ENCODE measurements at regions not wholly inside any gene's neighbourhood (a gene's known extent, or its start where the extent isn't known, plus 50 kb on each side); places are given as distances from the start of the nearest gene placed in this dataset.

GRCh38 chr14:71202881-71203280, 295.6 kb downstream of the PCNX1 start:
- Histone ChIP-seq H3K4me3 (no peak overlapping the region), H3K27me3 (replicated peaks in 1 of 7) (no peaks in the 10 kb centered on the region), H3K27ac (no peak overlapping the region), H3K9me3 (peaks cover 0 to 5% (median 0%) of the 10 kb centered on the region in 8 donors), H3K4me1 (no peaks in the 10 kb centered on the region), H3K36me3 (no peaks in the 10 kb centered on the region)
- 53 to 71% (median 61%) methylated on average over 3 of the region's 3 CpGs for WGBS, 5 donors
- DNase-seq, result no peak
- no peak for TF ChIP-seq CTCF (IDR thresholded peaks at IDR 0.05 in 8 of 11, conservative IDR thresholded peaks at IDR 0.05 in 3 of 11)
- no peak for TF ChIP-seq POLR2AphosphoS5 (IDR thresholded peaks at IDR 0.05)
- TF ChIP-seq POLR2A (IDR thresholded peaks at IDR 0.05), result no peak
- intact Hi-C loops (cut with DNase I; ENCODE audit: low total_unique reads), result no loop called here

GRCh38 chr14:71203306-71203705, 296.0 kb downstream of the PCNX1 start:
- Histone ChIP-seq H3K27me3 (replicated peaks in 1 of 7) (no peaks in the 10 kb centered on the region), H3K27ac (no peak overlapping the region), H3K36me3 (no peaks in the 10 kb centered on the region), H3K4me1 (no peaks in the 10 kb centered on the region), H3K9me3 (peaks cover 0 to 5% (median 0%) of the 10 kb centered on the region in 8 donors), H3K4me3 (no peak overlapping the region)
- 78 to 93% (median 86%) methylated on average over 6 of the region's 6 CpGs for WGBS, 5 donors
- TF ChIP-seq POLR2AphosphoS5 (IDR thresholded peaks at IDR 0.05) (no peak), POLR2A (IDR thresholded peaks at IDR 0.05) (no peak), CTCF (IDR thresholded peaks at IDR 0.05 in 8 of 11, conservative IDR thresholded peaks at IDR 0.05 in 3 of 11) (no peak)
- intact Hi-C loops (cut with DNase I; ENCODE audit: low total_unique reads), result no loop called here
- no peak for DNase-seq

- no peak overlapping the region for H3K4me3 ChIP-seq
- H3K27me3 ChIP-seq (replicated peaks in 1 of 7), result no peaks in the 10 kb centered on the region
- H3K36me3 ChIP-seq, result no peaks in the 10 kb centered on the region
- TF ChIP-seq POLR2AphosphoS5 (IDR thresholded peaks at IDR 0.05) (no peak), POLR2A (IDR thresholded peaks at IDR 0.05) (no peak), CTCF (IDR thresholded peaks at IDR 0.05 in 8 of 11, conservative IDR thresholded peaks at IDR 0.05 in 3 of 11) (no peak)
- no peak overlapping the region for H3K27ac ChIP-seq
- H3K9me3 ChIP-seq, result peaks cover 0 to 5% (median 0%) of the 10 kb centered on the region in 8 donors
- no peak for DNase-seq
- intact Hi-C loops (cut with DNase I; ENCODE audit: low total_unique reads), result no loop called here
- H3K4me1 ChIP-seq, result no peaks in the 10 kb centered on the region
- 57 to 84% (median 76%) methylated on average over 2 of the region's 2 CpGs for WGBS, 5 donors
Observed at GRCh38 chr14:71204231-71204630, 297.0 kb downstream of the PCNX1 start.

GRCh38 chr14:71204768-71205167, 297.5 kb downstream of the PCNX1 start:
- DNase-seq, result no peak
- Histone ChIP-seq H3K27ac (no peak overlapping the region), H3K36me3 (no peaks in the 10 kb centered on the region), H3K4me3 (no peak overlapping the region), H3K27me3 (replicated peaks in 1 of 7) (no peaks in the 10 kb centered on the region), H3K9me3 (peaks cover 0 to 5% (median 0%) of the 10 kb centered on the region in 8 donors), H3K4me1 (no peaks in the 10 kb centered on the region)
- TF ChIP-seq POLR2AphosphoS5 (IDR thresholded peaks at IDR 0.05), result no peak
- intact Hi-C loops (cut with DNase I; ENCODE audit: low total_unique reads), result no loop called here
- WGBS, 5 donors, result 68 to 100% (median 94%) methylated on average over 1 of the region's 1 CpG

GRCh38 chr14:71206123-71206522, 298.9 kb downstream of the PCNX1 start:
- WGBS, 5 donors, result 82 to 95% (median 90%) methylated on average over 2 of the region's 2 CpGs
- no peak overlapping the region for H3K4me3 ChIP-seq
- H3K4me1 ChIP-seq, result no peaks in the 10 kb centered on the region
- H3K27ac ChIP-seq, result no peak overlapping the region
- no peaks in the 10 kb centered on the region for H3K36me3 ChIP-seq
- intact Hi-C loops (cut with DNase I; ENCODE audit: low total_unique reads), result no loop called here
- TF ChIP-seq POLR2A (IDR thresholded peaks at IDR 0.05) (no peak), POLR2AphosphoS5 (IDR thresholded peaks at IDR 0.05) (no peak), CTCF (IDR thresholded peaks at IDR 0.05 in 8 of 11, conservative IDR thresholded peaks at IDR 0.05 in 3 of 11) (no peak)
- no peak for DNase-seq
- H3K27me3 ChIP-seq (replicated peaks in 1 of 7), result no peaks in the 10 kb centered on the region
- peaks cover 0 to 5% (median 0%) of the 10 kb centered on the region in 8 donors for H3K9me3 ChIP-seq
